ENCODE measurements at regions not wholly inside any gene's neighbourhood (a gene's known extent, or its start where the extent isn't known, plus 50 kb on each side); places are given as distances from the start of the nearest gene placed in this dataset.

DNA sequence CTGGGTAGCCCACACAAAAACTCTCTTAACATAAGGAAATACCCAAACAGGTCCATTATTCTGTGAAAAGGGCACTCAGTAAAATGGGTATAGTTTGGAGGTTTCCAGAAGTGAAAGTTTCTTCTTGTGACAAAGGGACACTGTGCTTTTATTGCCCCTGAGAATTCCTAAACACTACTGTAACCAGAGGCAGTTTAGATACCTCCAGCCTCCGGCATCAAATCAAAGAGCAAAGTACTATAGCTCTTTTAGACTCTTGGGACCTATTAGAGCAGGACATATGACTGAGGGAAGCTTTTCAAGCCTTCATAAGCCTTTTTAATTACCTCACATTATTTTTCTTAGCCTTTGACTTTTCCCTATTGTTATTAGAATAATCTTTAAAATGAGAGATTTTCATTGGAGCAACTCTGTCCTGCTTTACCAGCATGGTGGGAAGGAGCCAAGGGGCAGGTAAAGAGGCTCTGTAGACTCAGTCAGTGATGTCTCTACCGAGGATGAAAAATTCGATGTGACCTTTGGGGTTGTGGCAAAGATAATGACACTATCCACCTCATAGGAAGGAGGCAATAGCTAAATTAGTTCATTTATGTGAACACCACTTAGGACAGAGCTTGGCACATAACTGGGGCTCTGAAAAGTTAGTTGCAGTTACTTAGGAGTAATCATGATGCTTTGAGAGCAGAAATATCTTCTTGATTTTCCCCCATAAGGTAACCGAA lies 85.1 kb downstream of the IFNG start:
- POLR2A ChIA-PET: no interaction called here
- Histone ChIP-seq H3K4me1 (ENCODE audit: control insufficient read depth in 1 of 2, insufficient read depth in 2 of 2, low read depth in 1 of 2, low read length in 1 of 2) (no peaks in the 10 kb centered on the region; a peak in 1 of 4 replicates), H3K79me2 (ENCODE audit: insufficient read depth) (no peaks in the 10 kb centered on the region), H3K4me2 (no peak overlapping the region), H3K9ac (no peak overlapping the region), H4K20me1 (ENCODE audit: insufficient read depth) (no peaks in the 10 kb centered on the region), H3F3A (replicated peaks; ENCODE audit: insufficient read depth) (no peaks in the 10 kb centered on the region), H3K36me3 (replicated peaks in 1 of 2; ENCODE audit: control insufficient read depth in 1 of 2, insufficient read depth in 2 of 2, low read length in 1 of 2) (no peaks in the 10 kb centered on the region), H3K27ac (ENCODE audit: low read depth in 2 of 2, low read length in 1 of 2) (no peak overlapping the region), H3K9me2 (no peaks in the 10 kb centered on the region), H3K27me3 (ENCODE audit: insufficient read depth) (no peaks in the 10 kb centered on the region), H3K4me3 (ENCODE audit: low read depth in 2 of 2, low read length in 1 of 2) (no peak overlapping the region), H3K9me3 (no peaks in the 10 kb centered on the region), H2AFZ (ENCODE audit: low read depth) (no peak overlapping the region)
- TF ChIP-seq IRF3 (IDR thresholded peaks at IDR 0.05; ENCODE audit: low read depth, low read length) (no peak), PBX3 (IDR thresholded peaks at IDR 0.05) (no peak), SMC3 (IDR thresholded peaks at IDR 0.05; ENCODE audit: low read depth, low read length) (no peak), MXI1 (IDR thresholded peaks at IDR 0.05; ENCODE audit: low read depth, low read length) (no peak)
- DNase-seq: no peak
- CTCF ChIA-PET: no interaction called here
- 37% methylated on average over 4 of the region's 4 CpGs for WGBS (ENCODE audit: low lambda C conversion rate)

GRCh38 chr12:68070957-68071356 lies 81.7 kb downstream of the IFNG-AS1 start:
- Histone ChIP-seq H3K79me2 (ENCODE audit: insufficient read depth) (no peaks in the 10 kb centered on the region), H3K4me3 (ENCODE audit: low read depth in 2 of 2, low read length in 1 of 2) (no peak overlapping the region), H3K9me3 (peaks cover 4% of the 10 kb centered on the region; the same call in 1 of the 2 replicates), H3K27me3 (ENCODE audit: insufficient read depth) (no peaks in the 10 kb centered on the region), H4K20me1 (ENCODE audit: insufficient read depth) (no peaks in the 10 kb centered on the region), H2AFZ (ENCODE audit: low read depth) (no peak overlapping the region), H3K27ac (ENCODE audit: low read depth in 2 of 2, low read length in 1 of 2) (no peak overlapping the region), H3K4me2 (no peak overlapping the region), H3K9ac (no peak overlapping the region), H3K36me3 (replicated peaks in 1 of 2; ENCODE audit: control insufficient read depth in 1 of 2, insufficient read depth in 2 of 2, low read length in 1 of 2) (no peaks in the 10 kb centered on the region), H3K9me2 (no peaks in the 10 kb centered on the region), H3K4me1 (ENCODE audit: control insufficient read depth in 1 of 2, insufficient read depth in 2 of 2, low read depth in 1 of 2, low read length in 1 of 2) (no peaks in the 10 kb centered on the region), H3F3A (replicated peaks; ENCODE audit: insufficient read depth) (no peaks in the 10 kb centered on the region)
- 34% methylated on average over 2 of the region's 2 CpGs for WGBS (ENCODE audit: low lambda C conversion rate)
- no peak for DNase-seq
- CTCF ChIA-PET: no interaction called here
- POLR2A ChIA-PET: no interaction called here
- TF ChIP-seq, protein P1, sequence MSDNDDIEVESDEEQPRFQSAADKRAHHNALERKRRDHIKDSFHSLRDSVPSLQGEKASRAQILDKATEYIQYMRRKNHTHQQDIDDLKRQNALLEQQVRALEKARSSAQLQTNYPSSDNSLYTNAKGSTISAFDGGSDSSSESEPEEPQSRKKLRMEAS (IDR thresholded peaks at IDR 0.05; ENCODE audit: low read depth): no peak
- TF ChIP-seq ELF1 (IDR thresholded peaks at IDR 0.05) (no peak), TAF1 (IDR thresholded peaks at IDR 0.05; ENCODE audit: borderline replicate concordance, low read depth, low read length) (no peak), JUND (IDR thresholded peaks at IDR 0.05) (no peak), MEF2A (IDR thresholded peaks at IDR 0.05; ENCODE audit: borderline replicate concordance, low read depth) (no peak), FOXJ3 (CRISPR knock-in tag; IDR thresholded peaks at IDR 0.05) (no peak), EZH2phosphoT487 (IDR thresholded peaks at IDR 0.05; ENCODE audit: borderline replicate concordance, low read depth) (no peak), USF1 (IDR thresholded peaks at IDR 0.05; ENCODE audit: borderline replicate concordance, low read depth) (no peak), GABPA (IDR thresholded peaks at IDR 0.05; ENCODE audit: low read depth) (no peak), YY1 (IDR thresholded peaks at IDR 0.05; ENCODE audit: low read depth) (no peak), MXI1 (IDR thresholded peaks at IDR 0.05; ENCODE audit: low read depth, low read length) (no peak), RXRA (IDR thresholded peaks at IDR 0.05; ENCODE audit: borderline replicate concordance, low read depth) (no peak), PBX3 (IDR thresholded peaks at IDR 0.05) (no peak), RAD21 (IDR thresholded peaks at IDR 0.05; ENCODE audit: low read length) (no peak), SMC3 (IDR thresholded peaks at IDR 0.05; ENCODE audit: low read depth, low read length) (no peak), TCF12 (IDR thresholded peaks at IDR 0.05) (no peak), SIN3A (IDR thresholded peaks at IDR 0.05; ENCODE audit: borderline replicate concordance, low read depth, low read length) (no peak), NFIC (IDR thresholded peaks at IDR 0.05; ENCODE audit: borderline replicate concordance) (no peak), IRF3 (IDR thresholded peaks at IDR 0.05; ENCODE audit: low read depth, low read length) (no peak)
